Right lung (tissue), 2 donors: ENCODE measurements at regions not wholly inside any gene's neighbourhood (a gene's known extent, or its start where the extent isn't known, plus 50 kb on each side); places are given as distances from the start of the nearest gene placed in this dataset.

Experiments used
- DNase-seq, 2 donors: peaks; one replicate each; pipeline ENCODE4 v3.0.0-alpha.2; 2013

GRCh38 chr7:34275624-34276023 is 370.3 kb downstream of the BMPER start:
- no peak for DNase-seq

GRCh38 chr7:34277016-34277802 is 371.9 kb downstream of the BMPER start:
- DNase-seq: no peak

- no peak for DNase-seq
These were observed 372.5 kb downstream of the BMPER start for GRCh38 chr7:34277803-34278199.

GRCh38 chr7:34281260-34281659 is 375.9 kb downstream of the BMPER start:
- DNase-seq: no peak

- DNase-seq: no peak
These were observed 375.7 kb upstream of the NPSR1 start for GRCh38 chr7:34282271-34282670.

- DNase-seq: no peak
These were observed 361.4 kb upstream of the NPSR1 start for GRCh38 chr7:34296663-34297062.

- no peak for DNase-seq
These were observed 359.5 kb upstream of the NPSR1 start for GRCh38 chr7:34298492-34299013.

- DNase-seq: no peak
These were observed 359.0 kb upstream of the NPSR1 start for GRCh38 chr7:34299066-34299465.

GRCh38 chr7:34307540-34307939 is 350.5 kb upstream of the NPSR1 start:
- DNase-seq: no peak

GRCh38 chr7:34308595-34308994 is 349.4 kb upstream of the NPSR1 start:
- DNase-seq: no peak

GRCh38 chr7:34309116-34309515 is 348.9 kb upstream of the NPSR1 start:
- DNase-seq: no peak

GRCh38 chr7:34309584-34309983 is 348.4 kb upstream of the NPSR1 start:
- DNase-seq: no peak

- DNase-seq: no peak
These were observed 346.4 kb upstream of the NPSR1 start for GRCh38 chr7:34311591-34311990.

- DNase-seq: no peak
These were observed 345.4 kb upstream of the NPSR1 start for GRCh38 chr7:34312624-34313023.

GRCh38 chr7:34313289-34313688 is 344.7 kb upstream of the NPSR1 start:
- DNase-seq: no peak

- DNase-seq: no peak
These were observed 343.0 kb upstream of the NPSR1 start for GRCh38 chr7:34315032-34315431.

GRCh38 chr7:34317039-34317438 is 341.0 kb upstream of the NPSR1 start:
- no peak for DNase-seq

GRCh38 chr7:34320412-34320811 is 337.6 kb upstream of the NPSR1 start:
- DNase-seq: no peak

- peak; percentile 51 to 67 for DNase-seq
These were observed 336.9 kb upstream of the NPSR1 start for GRCh38 chr7:34320926-34321661.

- no peak for DNase-seq
These were observed 335.2 kb upstream of the NPSR1 start for GRCh38 chr7:34322841-34323240.

GRCh38 chr7:34327681-34328080 is 330.3 kb upstream of the NPSR1 start:
- no peak for DNase-seq

GRCh38 chr7:34330308-34330707 is 327.7 kb upstream of the NPSR1 start:
- DNase-seq: no peak

- no peak for DNase-seq
These were observed 326.9 kb upstream of the NPSR1 start for GRCh38 chr7:34331102-34331501.
